SU-DHL-6 (cell line): ENCODE measurements at regions not wholly inside any gene's neighbourhood (a gene's known extent, or its start where the extent isn't known, plus 50 kb on each side); places are given as distances from the start of the nearest gene placed in this dataset.

Source experiments
- H2AFZ ChIP-seq: fragments of 200-600 bp; sonication (generic); 2 replicates; pipeline ENCODE4 v1.6.1; 2014; ENCODE audit warnings: low read depth, mild to moderate bottlenecking, moderate library complexity, mixed read lengths, antibody characterized with exemption, low read length; ENCODE audit not compliant: severe bottlenecking
- H3F3A ChIP-seq: fragments of 200-600 bp; shearing (Covaris generic); 2 replicates; pipeline ENCODE4 v1.6.0; 2016; ENCODE audit warnings: antibody characterized with exemption, mild to moderate bottlenecking; ENCODE audit not compliant: insufficient read depth
- H3K27ac ChIP-seq: fragments of 200-600 bp; sonication (generic); 2 replicates; pipeline ENCODE4 v1.5.1; 2016; ENCODE audit warnings: low read depth, mild to moderate bottlenecking, low read length, moderate library complexity, mixed read lengths
- H3K27me3 ChIP-seq: fragments of 200-600 bp; sonication (generic), shearing (Covaris generic); 2 replicates; pipeline ENCODE4 v1.6.0; 2014; ENCODE audit warnings: mild to moderate bottlenecking, low read length
- H3K36me3 ChIP-seq: fragments of 200-600 bp; sonication (generic); 2 replicates; pipeline ENCODE4 v1.6.1; 2014; ENCODE audit warnings: mild to moderate bottlenecking, low read length, mixed read lengths
- H3K4me2 ChIP-seq: fragments of 300-600, 200-600 bp; shearing (Covaris generic), sonication (generic); 2 replicates; pipeline ENCODE4 v1.6.0; 2014; ENCODE audit warnings: low read length, low read depth, mild to moderate bottlenecking; ENCODE audit not compliant: poor library complexity, severe bottlenecking
- H3K4me3 ChIP-seq: fragments of 200-600 bp; sonication (generic); 2 replicates; pipeline ENCODE4 v1.5.1; 2014; ENCODE audit warnings: antibody characterized with exemption, low read length, mild to moderate bottlenecking, mixed read lengths; ENCODE audit not compliant: insufficient read depth, poor library complexity, severe bottlenecking
- H3K79me2 ChIP-seq: fragments of 200-600 bp; sonication (generic); 2 replicates; pipeline ENCODE4 v1.6.1; 2014; ENCODE audit warnings: mild to moderate bottlenecking, low read length, moderate library complexity; ENCODE audit not compliant: insufficient read depth
- H3K9ac ChIP-seq: fragments of 200-600 bp; sonication (generic); 2 replicates; pipeline ENCODE4 v1.7.0; 2014; ENCODE audit warnings: mild to moderate bottlenecking, low read length
- H3K9me2 ChIP-seq: fragments of 200-600 bp; sonication (generic); replicated peaks from 2 replicates; pipeline ENCODE4 v1.6.1; 2014; ENCODE audit warnings: low read length; ENCODE audit not compliant: insufficient read depth
- H3K9me3 ChIP-seq: fragments of 200-600 bp; sonication (generic); 2 replicates; pipeline ENCODE4 v1.6.1; 2014; ENCODE audit warnings: low read length, mixed read lengths; ENCODE audit not compliant: insufficient read depth
- H4K20me1 ChIP-seq: fragments of 200-600 bp; sonication (generic); 2 replicates; pipeline ENCODE4 v1.6.1; 2014; ENCODE audit warnings: low read depth, mild to moderate bottlenecking, antibody characterized with exemption, low read length, moderate library complexity, mixed read lengths
- EZH2phosphoT487 ChIP-seq: fragments of 200-600 bp; sonication (generic), shearing (Covaris generic); conservative IDR thresholded peaks from 2 replicates; pipeline ENCODE4 v1.6.1; 2018; ENCODE audit warnings: mild to moderate bottlenecking, antibody characterized with exemption, low read length, moderate library complexity, mixed read lengths
- TF ChIP-seq, protein P1 (sequence below): fragments of 200-600 bp; sonication (generic); IDR thresholded peaks from one replicate; pipeline ENCODE4 v1.5.1; 2017; ENCODE audit warnings: antibody characterized with exemption, mild to moderate bottlenecking, low read length, moderate library complexity; ENCODE audit not compliant: insufficient read depth, poor library complexity, severe bottlenecking

DNA sequence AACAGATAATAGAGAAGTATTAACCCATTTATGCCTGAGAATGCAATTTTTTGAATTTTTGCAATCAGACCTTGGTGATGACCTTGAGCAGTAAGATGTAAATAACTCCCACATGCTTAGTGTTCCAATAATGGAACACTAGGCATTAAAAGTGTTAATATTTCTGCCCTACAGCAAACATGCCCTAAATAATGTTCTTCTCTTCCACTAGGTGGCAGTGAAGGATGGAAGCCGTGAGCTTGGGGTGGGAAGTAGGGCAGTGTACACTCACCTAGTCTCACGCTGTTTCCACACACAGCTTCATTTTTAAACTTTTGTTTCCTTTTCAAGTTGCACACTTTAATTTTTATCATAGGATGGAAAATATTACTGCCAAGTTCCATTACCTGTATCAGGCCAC, 613.1 kb upstream of the HS3ST1 start:
- Histone ChIP-seq H3K4me3 (no peak overlapping the region), H4K20me1 (no peaks in the 10 kb centered on the region), H2AFZ (no peak overlapping the region), H3K9me2 (no peaks in the 10 kb centered on the region), H3K4me2 (no peak overlapping the region), H3K79me2 (no peaks in the 10 kb centered on the region), H3K27ac (no peak overlapping the region), H3K27me3 (no peaks in the 10 kb centered on the region), H3F3A (no peaks in the 10 kb centered on the region), H3K9me3 (peaks cover 7% of the 10 kb centered on the region; the same call in 1 of the 2 replicates), H3K36me3 (no peaks in the 10 kb centered on the region), H3K9ac (no peak overlapping the region)
- no peak for TF ChIP-seq EZH2phosphoT487
- TF ChIP-seq, protein P1, sequence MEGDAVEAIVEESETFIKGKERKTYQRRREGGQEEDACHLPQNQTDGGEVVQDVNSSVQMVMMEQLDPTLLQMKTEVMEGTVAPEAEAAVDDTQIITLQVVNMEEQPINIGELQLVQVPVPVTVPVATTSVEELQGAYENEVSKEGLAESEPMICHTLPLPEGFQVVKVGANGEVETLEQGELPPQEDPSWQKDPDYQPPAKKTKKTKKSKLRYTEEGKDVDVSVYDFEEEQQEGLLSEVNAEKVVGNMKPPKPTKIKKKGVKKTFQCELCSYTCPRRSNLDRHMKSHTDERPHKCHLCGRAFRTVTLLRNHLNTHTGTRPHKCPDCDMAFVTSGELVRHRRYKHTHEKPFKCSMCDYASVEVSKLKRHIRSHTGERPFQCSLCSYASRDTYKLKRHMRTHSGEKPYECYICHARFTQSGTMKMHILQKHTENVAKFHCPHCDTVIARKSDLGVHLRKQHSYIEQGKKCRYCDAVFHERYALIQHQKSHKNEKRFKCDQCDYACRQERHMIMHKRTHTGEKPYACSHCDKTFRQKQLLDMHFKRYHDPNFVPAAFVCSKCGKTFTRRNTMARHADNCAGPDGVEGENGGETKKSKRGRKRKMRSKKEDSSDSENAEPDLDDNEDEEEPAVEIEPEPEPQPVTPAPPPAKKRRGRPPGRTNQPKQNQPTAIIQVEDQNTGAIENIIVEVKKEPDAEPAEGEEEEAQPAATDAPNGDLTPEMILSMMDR, result no peak

DNA sequence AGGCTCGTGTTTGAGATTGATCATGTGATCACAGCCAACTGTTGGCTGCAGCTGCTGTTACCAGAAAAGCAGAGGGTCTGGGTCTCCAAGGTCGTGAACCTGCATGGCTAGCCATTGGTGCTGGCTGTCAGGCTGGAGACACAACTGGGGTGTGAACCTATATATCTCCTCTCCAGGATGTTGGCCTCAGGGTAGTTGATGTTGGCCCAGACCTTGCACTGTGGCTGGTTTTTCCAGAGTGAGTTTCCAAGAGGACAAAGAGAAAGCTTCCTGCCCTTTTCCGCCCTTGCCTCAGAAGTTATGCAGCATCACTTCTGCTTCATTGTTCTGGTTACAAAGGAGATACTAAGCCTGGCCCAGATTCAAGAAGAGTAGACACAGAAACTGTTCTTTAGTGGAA, 607.8 kb upstream of the HS3ST1 start:
- H3K9me3 ChIP-seq, result peaks cover 7% of the 10 kb centered on the region; the same call in 1 of the 2 replicates

DNA sequence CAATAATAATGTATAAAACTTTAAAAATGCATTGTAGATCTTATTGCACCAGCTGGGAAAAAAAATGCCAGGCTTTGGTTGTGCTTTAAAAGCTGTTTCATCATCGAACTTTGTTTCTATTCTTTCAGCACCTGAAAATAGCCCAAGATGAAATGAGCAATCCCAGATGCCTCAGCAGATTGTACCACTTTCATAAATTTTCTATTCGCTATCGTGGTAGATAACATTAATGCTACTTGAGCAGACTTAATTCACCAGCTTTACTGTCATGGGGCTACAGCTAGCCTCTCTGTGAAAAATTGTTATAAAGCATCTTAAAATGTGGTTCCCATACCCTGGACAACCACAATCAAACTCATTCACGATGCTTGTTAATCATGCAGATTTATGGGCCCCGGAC, 599.6 kb upstream of the HS3ST1 start:
- H4K20me1 ChIP-seq, result no peaks in the 10 kb centered on the region
- TF ChIP-seq, protein P1, result no peak
- TF ChIP-seq EZH2phosphoT487, result no peak
- H3K4me3 ChIP-seq, result no peak overlapping the region
- H3K79me2 ChIP-seq, result no peaks in the 10 kb centered on the region
- no peak overlapping the region for H3K27ac ChIP-seq
- H3K9me2 ChIP-seq, result no peaks in the 10 kb centered on the region; the same call in 1 of the 2 replicates
- no peak overlapping the region for H2AFZ ChIP-seq
- H3K9ac ChIP-seq, result no peak overlapping the region
- no peak overlapping the region for H3K4me2 ChIP-seq
- 0 out of 2 replicates have a peak, but pooled peaks cover 4% of the 10 kb centered on the region for H3K9me3 ChIP-seq
- no peaks in the 10 kb centered on the region for H3K27me3 ChIP-seq
- H3K36me3 ChIP-seq, result no peaks in the 10 kb centered on the region
- H3F3A ChIP-seq, result no peaks in the 10 kb centered on the region

More for the DNA sequence above, 607.8 kb upstream of the HS3ST1 start:
- Histone ChIP-seq H4K20me1 (no peaks in the 10 kb centered on the region), H3K9ac (no peak overlapping the region), H3K4me3 (no peak overlapping the region), H3K27ac (no peak overlapping the region), H3K27me3 (no peaks in the 10 kb centered on the region), H2AFZ (no peak overlapping the region), H3K79me2 (no peaks in the 10 kb centered on the region), H3K4me2 (no peak overlapping the region), H3K36me3 (no peaks in the 10 kb centered on the region), H3F3A (no peaks in the 10 kb centered on the region), H3K9me2 (no peaks in the 10 kb centered on the region)
- no peak for TF ChIP-seq EZH2phosphoT487
- TF ChIP-seq, protein P1, result no peak
